Mesendoderm (in vitro differentiated cells): ENCODE measurements at regions not wholly inside any gene's neighbourhood (a gene's known extent, or its start where the extent isn't known, plus 50 kb on each side); places are given as distances from the start of the nearest gene placed in this dataset.

Source experiments
- DNase-seq: peaks from one replicate; pipeline ENCODE4 v3.0.0; 2013
- H2AK5ac ChIP-seq: 2 replicates; pipeline ENCODE4 v1.6.1; 2013; ENCODE audit warnings: low read length, inconsistent platforms
- H2BK120ac ChIP-seq: 2 replicates; pipeline ENCODE4 v1.6.1; 2013; ENCODE audit warnings: low read depth, mild to moderate bottlenecking, low read length, moderate library complexity, mixed read lengths
- H2BK15ac ChIP-seq: replicated peaks from 2 replicates; pipeline ENCODE4 v1.6.1; 2013; ENCODE audit warnings: low read depth, mild to moderate bottlenecking, moderate library complexity
- H2BK5ac ChIP-seq: 2 replicates; pipeline ENCODE4 v1.6.1; 2013; ENCODE audit warnings: low read length, inconsistent platforms
- H3K18ac ChIP-seq: 2 replicates; pipeline ENCODE4 v1.6.1; 2013; ENCODE audit warnings: mild to moderate bottlenecking, low read length, mixed read lengths
- H3K23ac ChIP-seq: one replicate; pipeline ENCODE4 v1.6.1; 2013; ENCODE audit warnings: low read length
- H3K27ac ChIP-seq: 2 replicates; pipeline ENCODE4 v1.5.1; 2013; ENCODE audit warnings: low read depth, mild to moderate bottlenecking, inconsistent platforms, low read length, moderate library complexity
- H3K27me3 ChIP-seq: 2 replicates; pipeline ENCODE4 v1.6.1; 2013; ENCODE audit warnings: low read length, control low read depth, mild to moderate bottlenecking, inconsistent platforms; ENCODE audit not compliant: insufficient read depth, poor library complexity
- H3K36me3 ChIP-seq: 2 replicates; pipeline ENCODE4 v1.6.1; 2013; ENCODE audit warnings: low read length, inconsistent platforms; ENCODE audit not compliant: control insufficient read depth, insufficient read depth
- H3K4ac ChIP-seq: one replicate; pipeline ENCODE4 v1.6.1; 2013; ENCODE audit warnings: low read depth, mild to moderate bottlenecking, low read length, moderate library complexity
- H3K4me1 ChIP-seq: 2 replicates; pipeline ENCODE4 v1.6.1; 2013; ENCODE audit warnings: low read depth, low read length, inconsistent platforms; ENCODE audit not compliant: control insufficient read depth
- H3K4me2 ChIP-seq: 2 replicates; pipeline ENCODE4 v1.6.1; 2013; ENCODE audit warnings: low read length
- H3K4me3 ChIP-seq: 2 replicates; pipeline ENCODE4 v1.5.1; 2013; ENCODE audit warnings: mild to moderate bottlenecking, low read length
- H3K56ac ChIP-seq: one replicate; pipeline ENCODE4 v1.6.1; 2013; ENCODE audit warnings: low read length
- H3K79me1 ChIP-seq: 2 replicates; pipeline ENCODE4 v1.6.1; 2013; ENCODE audit warnings: low read length, inconsistent platforms
- H3K79me2 ChIP-seq: 2 replicates; pipeline ENCODE4 v1.6.1; 2013; ENCODE audit warnings: mild to moderate bottlenecking, low read length; ENCODE audit not compliant: control insufficient read depth, insufficient read depth
- H3K9ac ChIP-seq: 2 replicates; pipeline ENCODE4 v1.6.1; 2013; ENCODE audit warnings: low read length, inconsistent platforms
- H4K5ac ChIP-seq: one replicate; pipeline ENCODE4 v1.6.1; 2013; ENCODE audit warnings: low read length
- H4K8ac ChIP-seq: one replicate; pipeline ENCODE4 v1.6.1; 2013; ENCODE audit warnings: low read depth, mild to moderate bottlenecking, control low read depth, low read length, moderate library complexity
- WGBS: extraction: QIAGEN DNeasy Blood & Tissue Kit; methylation state at CpG from one replicate; pipeline ENCODE4 v1.1.7; 2013; ENCODE audit warnings: low lambda C conversion rate, missing lambda C conversion rate; ENCODE audit not compliant: insufficient coverage; ENCODE audit errors: extremely low coverage; 5-methylcytosine and 5-hydroxymethylcytosine counted together

- no peak overlapping the region for H4K5ac ChIP-seq
- no peaks in the 10 kb centered on the region for H3K36me3 ChIP-seq
- no peak overlapping the region for H3K4me3 ChIP-seq
- H3K23ac ChIP-seq = no peak overlapping the region
- H2BK120ac ChIP-seq = no peak overlapping the region
- H3K18ac ChIP-seq = no peak overlapping the region
- no peak overlapping the region for H3K4me2 ChIP-seq
- H3K4ac ChIP-seq = no peak overlapping the region
- H2BK5ac ChIP-seq = no peak overlapping the region
- no peak for DNase-seq
- H3K79me1 ChIP-seq = no peaks in the 10 kb centered on the region
- no peak overlapping the region for H3K27ac ChIP-seq
- H3K4me1 ChIP-seq = no peaks in the 10 kb centered on the region
- no peak overlapping the region for H3K9ac ChIP-seq
- H2AK5ac ChIP-seq = no peak overlapping the region
- no peak overlapping the region for H3K56ac ChIP-seq
- H3K27me3 ChIP-seq = no peaks in the 10 kb centered on the region
- no peaks in the 10 kb centered on the region for H3K79me2 ChIP-seq
- no peak overlapping the region for H2BK15ac ChIP-seq
- H4K8ac ChIP-seq = no peak overlapping the region
- no CpG with 5 or more reads among the region's 3 CpGs for WGBS
Measured at GRCh38 chrX:20455001-20455400, 188.3 kb upstream of the RPS6KA3 start.

- Histone ChIP-seq H3K4me2 (no peak overlapping the region), H3K4me1 (no peaks in the 10 kb centered on the region), H3K36me3 (no peaks in the 10 kb centered on the region), H4K5ac (no peak overlapping the region), H3K79me1 (no peaks in the 10 kb centered on the region), H2AK5ac (no peak overlapping the region), H4K8ac (no peak overlapping the region), H3K4me3 (no peak overlapping the region), H3K18ac (no peak overlapping the region), H2BK15ac (no peak overlapping the region), H3K27me3 (no peaks in the 10 kb centered on the region), H3K27ac (no peak overlapping the region), H3K9ac (no peak overlapping the region), H3K79me2 (no peaks in the 10 kb centered on the region), H2BK120ac (no peak overlapping the region), H3K4ac (no peak overlapping the region), H3K56ac (no peak overlapping the region), H3K23ac (no peak overlapping the region), H2BK5ac (no peak overlapping the region)
- DNase-seq = peak; percentile 19
- WGBS = no CpG with 5 or more reads among the region's 3 CpGs
Measured at GRCh38 chrX:20454117-20454516, 187.4 kb upstream of the RPS6KA3 start.

DNA sequence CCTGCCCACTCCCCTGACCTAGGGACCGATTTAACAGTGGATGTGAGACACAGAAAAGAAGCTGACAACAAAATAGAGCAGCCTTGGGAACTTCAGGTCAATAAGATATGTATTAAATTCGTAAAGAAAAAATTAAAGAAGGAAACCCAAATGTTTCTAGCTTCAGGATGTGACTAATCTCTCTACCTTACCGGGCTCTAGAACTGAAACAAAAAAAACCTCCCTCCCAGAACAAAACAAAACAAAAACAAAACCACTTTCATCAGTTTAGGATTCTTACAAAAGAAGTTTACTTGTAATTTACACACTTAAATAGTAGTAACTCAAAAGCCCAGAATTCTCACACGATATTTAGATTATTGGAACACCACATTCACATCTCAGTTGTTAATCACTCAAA, 185.8 kb upstream of the RPS6KA3 start:
- Histone ChIP-seq H3K4ac (no peak overlapping the region), H3K27me3 (no peaks in the 10 kb centered on the region), H3K4me3 (no peak overlapping the region), H2BK5ac (no peak overlapping the region), H4K8ac (no peak overlapping the region), H3K56ac (no peak overlapping the region), H3K4me1 (no peaks in the 10 kb centered on the region), H3K23ac (no peak overlapping the region), H4K5ac (no peak overlapping the region), H3K36me3 (no peaks in the 10 kb centered on the region), H2AK5ac (no peak overlapping the region), H3K79me2 (no peaks in the 10 kb centered on the region), H2BK120ac (no peak overlapping the region), H2BK15ac (no peak overlapping the region), H3K4me2 (no peak overlapping the region), H3K27ac (no peak overlapping the region), H3K18ac (no peak overlapping the region), H3K9ac (no peak overlapping the region), H3K79me1 (no peaks in the 10 kb centered on the region)
- WGBS = no CpG with 5 or more reads among the region's 4 CpGs
- no peak for DNase-seq

- DNase-seq = no peak
Measured at GRCh38 chrX:20451929-20452328, 185.2 kb upstream of the RPS6KA3 start.

GRCh38 chrX:20445109-20445508, 178.4 kb upstream of the RPS6KA3 start:
- H4K8ac ChIP-seq = no peak overlapping the region
- no CpG with 5 or more reads among the region's 2 CpGs for WGBS
- no peaks in the 10 kb centered on the region for H3K79me2 ChIP-seq
- no peak overlapping the region for H3K4ac ChIP-seq
- H4K5ac ChIP-seq = no peak overlapping the region
- H2BK5ac ChIP-seq = no peak overlapping the region
- DNase-seq = no peak
- H3K36me3 ChIP-seq = no peaks in the 10 kb centered on the region
- no peak overlapping the region for H2BK120ac ChIP-seq
- H3K27ac ChIP-seq = no peak overlapping the region
- H2BK15ac ChIP-seq = no peak overlapping the region
- H3K79me1 ChIP-seq = no peaks in the 10 kb centered on the region
- H3K27me3 ChIP-seq = no peaks in the 10 kb centered on the region
- no peaks in the 10 kb centered on the region for H3K4me1 ChIP-seq
- H3K18ac ChIP-seq = no peak overlapping the region
- no peak overlapping the region for H3K56ac ChIP-seq
- no peak overlapping the region for H2AK5ac ChIP-seq
- no peak overlapping the region for H3K4me3 ChIP-seq
- no peak overlapping the region for H3K4me2 ChIP-seq
- no peak overlapping the region for H3K23ac ChIP-seq
- H3K9ac ChIP-seq = no peak overlapping the region

More at GRCh38 chrX:20451929-20452328, 185.2 kb upstream of the RPS6KA3 start:
- Histone ChIP-seq H3K18ac (no peak overlapping the region), H4K8ac (no peak overlapping the region), H3K79me1 (no peaks in the 10 kb centered on the region), H3K27me3 (no peaks in the 10 kb centered on the region), H3K4me1 (no peaks in the 10 kb centered on the region), H4K5ac (no peak overlapping the region), H3K4me2 (no peak overlapping the region), H2AK5ac (no peak overlapping the region), H3K27ac (no peak overlapping the region), H3K4me3 (no peak overlapping the region), H3K79me2 (no peaks in the 10 kb centered on the region), H3K9ac (no peak overlapping the region), H2BK120ac (no peak overlapping the region), H3K23ac (no peak overlapping the region), H2BK15ac (no peak overlapping the region), H3K36me3 (no peaks in the 10 kb centered on the region), H3K4ac (no peak overlapping the region), H2BK5ac (no peak overlapping the region), H3K56ac (no peak overlapping the region)
- WGBS = no CpG with 5 or more reads among the region's 2 CpGs

GRCh38 chrX:20442597-20442996, 175.9 kb upstream of the RPS6KA3 start:
- H4K8ac ChIP-seq = no peak overlapping the region
- DNase-seq = peak; percentile 85
- H3K27ac ChIP-seq = no peak overlapping the region
- no peak overlapping the region for H3K9ac ChIP-seq
- H3K4me1 ChIP-seq = no peaks in the 10 kb centered on the region
- H4K5ac ChIP-seq = no peak overlapping the region
- no peaks in the 10 kb centered on the region for H3K36me3 ChIP-seq
- H3K4me2 ChIP-seq = no peak overlapping the region
- no peak overlapping the region for H2BK15ac ChIP-seq
- no peaks in the 10 kb centered on the region for H3K79me2 ChIP-seq
- no peaks in the 10 kb centered on the region for H3K79me1 ChIP-seq
- no peak overlapping the region for H2BK5ac ChIP-seq
- no peak overlapping the region for H3K18ac ChIP-seq
- no peak overlapping the region for H3K4me3 ChIP-seq
- peak overlapping the region; percentile 55 for H3K4ac ChIP-seq
- peak overlapping the region; percentile 60 for H3K56ac ChIP-seq
- no peak overlapping the region for H2AK5ac ChIP-seq
- no CpG with 5 or more reads among the region's 3 CpGs for WGBS
- no peak overlapping the region for H3K23ac ChIP-seq
- H3K27me3 ChIP-seq = no peaks in the 10 kb centered on the region
- H2BK120ac ChIP-seq = no peak overlapping the region
